Astrocyte (in vitro differentiated cells and primary cell): ENCODE measurements at regions not wholly inside any gene's neighbourhood (a gene's known extent, or its start where the extent isn't known, plus 50 kb on each side); places are given as distances from the start of the nearest gene placed in this dataset.

Experiments
- EZH2 ChIP-seq: IDR thresholded peaks from 2 replicates; pipeline ENCODE4 v1.6.1; 2012; ENCODE audit warnings: mild to moderate bottlenecking, low read length, inconsistent platforms; ENCODE audit not compliant: insufficient read depth
- TF ChIP-seq, protein P1 (sequence below): IDR thresholded peaks from 2 replicates; pipeline ENCODE4 v1.5.1; 2011; ENCODE audit warnings: low read depth, mild to moderate bottlenecking, inconsistent platforms, low read length, moderate library complexity; ENCODE audit not compliant: insufficient read depth

- TF ChIP-seq, protein P1, sequence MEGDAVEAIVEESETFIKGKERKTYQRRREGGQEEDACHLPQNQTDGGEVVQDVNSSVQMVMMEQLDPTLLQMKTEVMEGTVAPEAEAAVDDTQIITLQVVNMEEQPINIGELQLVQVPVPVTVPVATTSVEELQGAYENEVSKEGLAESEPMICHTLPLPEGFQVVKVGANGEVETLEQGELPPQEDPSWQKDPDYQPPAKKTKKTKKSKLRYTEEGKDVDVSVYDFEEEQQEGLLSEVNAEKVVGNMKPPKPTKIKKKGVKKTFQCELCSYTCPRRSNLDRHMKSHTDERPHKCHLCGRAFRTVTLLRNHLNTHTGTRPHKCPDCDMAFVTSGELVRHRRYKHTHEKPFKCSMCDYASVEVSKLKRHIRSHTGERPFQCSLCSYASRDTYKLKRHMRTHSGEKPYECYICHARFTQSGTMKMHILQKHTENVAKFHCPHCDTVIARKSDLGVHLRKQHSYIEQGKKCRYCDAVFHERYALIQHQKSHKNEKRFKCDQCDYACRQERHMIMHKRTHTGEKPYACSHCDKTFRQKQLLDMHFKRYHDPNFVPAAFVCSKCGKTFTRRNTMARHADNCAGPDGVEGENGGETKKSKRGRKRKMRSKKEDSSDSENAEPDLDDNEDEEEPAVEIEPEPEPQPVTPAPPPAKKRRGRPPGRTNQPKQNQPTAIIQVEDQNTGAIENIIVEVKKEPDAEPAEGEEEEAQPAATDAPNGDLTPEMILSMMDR, result no peak
- TF ChIP-seq EZH2, result no peak
Measured at GRCh38 chr7:106957766-106958165, 86.7 kb upstream of the PRKAR2B start.
